Skin epidermis (tissue), 12 donors: ENCODE measurements at regions not wholly inside any gene's neighbourhood (a gene's known extent, or its start where the extent isn't known, plus 50 kb on each side); places are given as distances from the start of the nearest gene placed in this dataset.

Experiments
- H3K27ac ChIP-seq, 21 experiments: fragments of 200-600 bp; sonication (generic) in 11 of 21; one replicate each; pipeline ENCODE4 v1.5.0; 2020; ENCODE audit warnings: mild to moderate bottlenecking in 3 of 21, inconsistent platforms in 2 of 21, moderate library complexity in 2 of 21
- H3K4me3 ChIP-seq, 7 experiments: fragments of 200-600 bp; sonication (generic) in 2 of 7; one replicate each; pipeline ENCODE4 v1.5.0; 2020; ENCODE audit warnings: inconsistent platforms in 2 of 7, mild to moderate bottlenecking in 2 of 7, moderate library complexity in 1 of 7

GRCh38 chr20:48324744-48325143, 503.1 kb downstream of the PREX1 start:
- no peak overlapping the region for H3K4me3 ChIP-seq
- no peak overlapping the region for H3K27ac ChIP-seq

- Histone ChIP-seq H3K4me3 (no peak overlapping the region), H3K27ac (no peak overlapping the region)
Measured at GRCh38 chr20:48321271-48321670, 506.5 kb downstream of the PREX1 start.

- H3K4me3 ChIP-seq: no peak overlapping the region
- no peak overlapping the region for H3K27ac ChIP-seq
Measured at GRCh38 chr20:48319943-48320584, 507.7 kb downstream of the PREX1 start.

- H3K4me3 ChIP-seq: no peak overlapping the region
- H3K27ac ChIP-seq: no peak overlapping the region
Measured at GRCh38 chr20:48317578-48317977, 510.2 kb downstream of the PREX1 start.

- no peak overlapping the region for H3K27ac ChIP-seq
- H3K4me3 ChIP-seq: no peak overlapping the region
Measured at GRCh38 chr20:48314925-48315592, 512.7 kb downstream of the PREX1 start.

- Histone ChIP-seq H3K4me3 (no peak overlapping the region), H3K27ac (no peak overlapping the region)
Measured at GRCh38 chr20:48313324-48313723, 514.5 kb downstream of the PREX1 start.

- Histone ChIP-seq H3K27ac (no peak overlapping the region), H3K4me3 (no peak overlapping the region)
Measured at GRCh38 chr20:48311956-48312355, 515.8 kb downstream of the PREX1 start.

- Histone ChIP-seq H3K27ac (no peak overlapping the region), H3K4me3 (no peak overlapping the region)
Measured at GRCh38 chr20:48310305-48310704, 517.5 kb downstream of the PREX1 start.

- Histone ChIP-seq H3K4me3 (no peak overlapping the region), H3K27ac (no peak overlapping the region)
Measured at GRCh38 chr20:48309293-48309692, 518.5 kb downstream of the PREX1 start.

- Histone ChIP-seq H3K27ac (no peak overlapping the region), H3K4me3 (no peak overlapping the region)
Measured at GRCh38 chr20:48308882-48309281, 518.9 kb downstream of the PREX1 start.

- Histone ChIP-seq H3K27ac (no peak overlapping the region), H3K4me3 (no peak overlapping the region)
Measured at GRCh38 chr20:48308232-48308781, 519.5 kb downstream of the PREX1 start.

GRCh38 chr20:48307277-48307676, 520.5 kb downstream of the PREX1 start:
- Histone ChIP-seq H3K27ac (no peak overlapping the region), H3K4me3 (no peak overlapping the region)

- Histone ChIP-seq H3K27ac (no peak overlapping the region), H3K4me3 (no peak overlapping the region)
Measured at GRCh38 chr20:48302844-48303542, 517.7 kb upstream of the SULF2 start.

GRCh38 chr20:48302149-48302548, 516.9 kb upstream of the SULF2 start:
- no peak overlapping the region for H3K4me3 ChIP-seq
- H3K27ac ChIP-seq: no peak overlapping the region

- H3K4me3 ChIP-seq: no peak overlapping the region
- no peak overlapping the region for H3K27ac ChIP-seq
Measured at GRCh38 chr20:48301189-48301588, 515.9 kb upstream of the SULF2 start.

- no peak overlapping the region for H3K27ac ChIP-seq
Measured at GRCh38 chr20:48300529-48300928, 515.2 kb upstream of the SULF2 start.

GRCh38 chr20:48298851-48299484, 513.7 kb upstream of the SULF2 start:
- Histone ChIP-seq H3K4me3 (no peak overlapping the region), H3K27ac (peak overlapping the region in 4 of 21 experiments; percentile 6 to 70 (median 32))

More at GRCh38 chr20:48300529-48300928, 515.2 kb upstream of the SULF2 start:
- H3K4me3 ChIP-seq: no peak overlapping the region

GRCh38 chr20:48298433-48298832, 513.2 kb upstream of the SULF2 start:
- H3K4me3 ChIP-seq: no peak overlapping the region
- H3K27ac ChIP-seq: peak overlapping the region in 3 of 21 experiments; percentile 6 to 70 (median 26)

GRCh38 chr20:48295966-48296421, 510.7 kb upstream of the SULF2 start:
- Histone ChIP-seq H3K27ac (peak overlapping the region in 3 of 21 experiments; percentile 30 to 63 (median 38)), H3K4me3 (no peak overlapping the region)

- no peak overlapping the region for H3K4me3 ChIP-seq
- H3K27ac ChIP-seq: peak overlapping the region in 5 of 21 experiments; percentile 15 to 63 (median 38)
Measured at GRCh38 chr20:48295445-48295903, 510.2 kb upstream of the SULF2 start.
